Adrenal gland (tissue), 5 donors: ENCODE measurements at regions not wholly inside any gene's neighbourhood (a gene's known extent, or its start where the extent isn't known, plus 50 kb on each side); places are given as distances from the start of the nearest gene placed in this dataset.

Experiments
- CTCF ChIP-seq, 6 experiments: fragments of 450-650 bp in 4 of 6; fragments of 200-600 bp in 2 of 6; sonication (generic) in 1 of 6; IDR thresholded peaks; 1 replicate in 5 of 6; 2 replicates in 1 of 6; pipeline versions ENCODE4 v1.5.1 to v1.8.0; 2016 to 2021; ENCODE audit warnings: antibody characterized with exemption in 6 of 6, mild to moderate bottlenecking in 2 of 6, moderate library complexity in 1 of 6
- POLR2A ChIP-seq, 2 donors: fragments of 450-650 bp; IDR thresholded peaks; one replicate each; pipeline ENCODE4 v1.6.1; 2017; ENCODE audit warnings: antibody characterized with exemption in 2 of 2, mild to moderate bottlenecking in 2 of 2, moderate library complexity in 1 of 2
- donor health status: DM: no; HTN: no; CAD: no.

- TF ChIP-seq CTCF (IDR thresholded peaks at IDR 0.05) (no peak), POLR2A (IDR thresholded peaks at IDR 0.05) (no peak)
These were observed 125.1 kb upstream of the IQSEC1 start for GRCh38 chr3:13198264-13198879.
